SH-SY5Y (cell line): ENCODE measurements at regions not wholly inside any gene's neighbourhood (a gene's known extent, or its start where the extent isn't known, plus 50 kb on each side); places are given as distances from the start of the nearest gene placed in this dataset.

ENCODE experiments used
- GATA2 ChIP-seq: IDR thresholded peaks from 2 replicates; pipeline ENCODE4 v1.6.1; 2011; ENCODE audit warnings: mild to moderate bottlenecking, low read depth, low read length
- GATA3 ChIP-seq: IDR thresholded peaks from 2 replicates; pipeline ENCODE4 v1.6.1; 2011; ENCODE audit warnings: low read depth, mild to moderate bottlenecking, low read length, moderate library complexity

- TF ChIP-seq GATA3 (no peak), GATA2 (no peak)
Measured at GRCh38 chr6:81802356-81802755, 49.9 kb upstream of the TENT5A start.
